Activated naive CD8-positive, alpha-beta T cell treated with anti-CD3 and anti-CD28 coated beads, Interleukin-2, amount 10 ng/mL, durations not matched to agents 7 days and 5 days (primary cell): ENCODE measurements at regions not wholly inside any gene's neighbourhood (a gene's known extent, or its start where the extent isn't known, plus 50 kb on each side); places are given as distances from the start of the nearest gene placed in this dataset.

Experiments
- ATAC-seq: fragments of 150-1000 bp; cut with Tn5 transposase; one replicate; pipeline ENCODE4 v1.10.0; 2021; ENCODE audit warnings: low read depth, moderate library complexity
- POLR2A ChIA-PET: fragments of 350-600 bp; sonication (Branson Sonifier 250); formaldehyde crosslinking; loops from one replicate; lab custom pipeline; 2021; ENCODE audit warnings: antibody characterized with exemption; lab: Charles Lee
- DNase-seq: peaks from one replicate; pipeline ENCODE4 v3.0.0; 2021
- H3K27ac Mint-ChIP-seq: one replicate; pipeline ENCODE4 v1.8.0; 2022; ENCODE audit warnings: mild to moderate bottlenecking, mixed read lengths
- H3K27me3 Mint-ChIP-seq: one replicate; pipeline ENCODE4 v1.8.0; 2022; ENCODE audit warnings: mild to moderate bottlenecking, moderate library complexity, mixed read lengths
- H3K36me3 Mint-ChIP-seq: one replicate; pipeline ENCODE4 v1.8.0; 2021; ENCODE audit warnings: mild to moderate bottlenecking, mixed read lengths
- H3K4me1 Mint-ChIP-seq: one replicate; pipeline ENCODE4 v1.8.0; 2021; ENCODE audit warnings: mixed read lengths
- H3K4me3 Mint-ChIP-seq: one replicate; pipeline ENCODE4 v1.8.0; 2022; ENCODE audit warnings: mild to moderate bottlenecking, moderate library complexity, mixed read lengths
- H3K9me3 Mint-ChIP-seq: one replicate; pipeline ENCODE4 v1.8.0; 2021; ENCODE audit warnings: mixed read lengths

DNA sequence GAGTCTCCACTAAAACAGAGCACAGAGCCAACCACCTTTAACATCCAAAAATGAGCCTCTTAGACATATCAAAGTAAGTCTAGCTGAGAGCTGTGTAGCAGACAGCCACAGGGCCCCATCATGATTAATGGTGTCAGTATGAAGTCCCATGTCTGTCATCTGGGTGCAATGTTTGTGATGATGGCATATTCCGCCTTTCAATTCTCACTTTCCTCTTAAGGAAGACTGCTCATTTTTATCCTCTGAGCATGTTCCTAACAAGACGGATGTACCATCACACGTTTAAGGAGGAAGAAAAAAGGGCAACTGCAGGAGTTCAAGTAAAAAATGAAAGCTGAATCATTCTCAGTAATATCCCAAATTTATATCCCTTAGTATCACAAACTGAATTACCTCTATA lies 85.8 kb upstream of the KCNMB2 start:
- Mint-ChIP-seq H3K27me3 (no peaks in the 10 kb centered on the region), H3K36me3 (no peaks in the 10 kb centered on the region), H3K4me3 (no peak overlapping the region), H3K4me1 (no peaks in the 10 kb centered on the region), H3K9me3 (no peaks in the 10 kb centered on the region), H3K27ac (no peak overlapping the region)
- no peak for ATAC-seq
- POLR2A ChIA-PET: no interaction called here
- no peak for DNase-seq

DNA sequence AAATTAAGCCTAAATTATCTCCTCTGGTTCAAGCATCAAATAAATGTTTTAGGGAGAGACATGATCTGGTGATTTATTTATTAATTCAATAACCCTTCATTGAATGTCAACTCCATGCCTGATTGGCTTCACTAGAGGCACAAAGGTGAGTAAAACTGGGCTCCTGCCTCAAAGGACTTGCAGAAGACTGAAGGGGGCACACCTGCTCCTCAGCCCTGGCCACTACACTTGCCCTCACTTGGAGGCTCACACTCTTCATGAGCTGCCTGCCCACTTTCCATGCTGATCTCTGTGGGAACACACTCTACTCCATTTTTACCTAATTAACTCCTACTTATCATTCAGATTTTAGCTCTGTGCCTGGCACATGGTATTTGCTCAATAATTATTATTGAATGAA lies 84.4 kb upstream of the KCNMB2 start:
- POLR2A ChIA-PET: no interaction called here
- Mint-ChIP-seq H3K27me3 (peaks cover 3% of the 10 kb centered on the region), H3K36me3 (no peaks in the 10 kb centered on the region), H3K9me3 (no peaks in the 10 kb centered on the region), H3K27ac (no peak overlapping the region), H3K4me1 (no peaks in the 10 kb centered on the region), H3K4me3 (no peak overlapping the region)
- DNase-seq: no peak
- no peak for ATAC-seq

GRCh38 chr3:178454726-178455125 lies 81.5 kb upstream of the KCNMB2 start:
- peaks cover 5% of the 10 kb centered on the region for H3K27me3 Mint-ChIP-seq
- ATAC-seq: no peak
- no peaks in the 10 kb centered on the region for H3K9me3 Mint-ChIP-seq
- no peak for DNase-seq
- H3K27ac Mint-ChIP-seq: no peak overlapping the region
- H3K4me1 Mint-ChIP-seq: no peaks in the 10 kb centered on the region
- POLR2A ChIA-PET: no interaction called here
- H3K4me3 Mint-ChIP-seq: no peak overlapping the region
- H3K36me3 Mint-ChIP-seq: no peaks in the 10 kb centered on the region

- no peaks in the 10 kb centered on the region for H3K9me3 Mint-ChIP-seq
- H3K4me1 Mint-ChIP-seq: no peaks in the 10 kb centered on the region
- ATAC-seq: no peak
- DNase-seq: no peak
- H3K27me3 Mint-ChIP-seq: peaks cover 5% of the 10 kb centered on the region
- no peaks in the 10 kb centered on the region for H3K36me3 Mint-ChIP-seq
- no peak overlapping the region for H3K27ac Mint-ChIP-seq
- POLR2A ChIA-PET: no interaction called here
- no peak overlapping the region for H3K4me3 Mint-ChIP-seq
Observed at GRCh38 chr3:178455226-178455625, 81.0 kb upstream of the KCNMB2 start.

DNA sequence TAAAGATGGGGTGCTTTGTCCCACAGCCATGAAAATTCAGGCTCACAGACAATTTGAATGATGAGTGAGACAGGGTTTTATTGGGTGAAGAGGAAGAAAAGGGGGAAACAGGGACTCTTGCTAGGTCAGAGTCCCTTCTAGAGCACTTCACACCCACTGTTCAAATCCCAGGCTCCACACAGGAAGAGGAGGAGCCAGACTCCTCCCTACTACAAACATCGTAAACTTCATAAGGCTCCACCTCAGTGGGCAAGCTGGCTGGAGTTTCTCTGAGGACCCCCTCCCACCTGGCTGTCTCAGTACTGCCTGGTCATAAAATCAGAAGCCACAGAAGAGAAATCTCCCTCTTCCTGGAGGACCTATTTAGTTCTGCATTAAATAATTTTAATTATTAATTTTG lies 80.3 kb upstream of the KCNMB2 start:
- Mint-ChIP-seq H3K9me3 (no peaks in the 10 kb centered on the region), H3K4me3 (no peak overlapping the region), H3K27me3 (peaks cover 5% of the 10 kb centered on the region), H3K36me3 (no peaks in the 10 kb centered on the region), H3K4me1 (no peaks in the 10 kb centered on the region), H3K27ac (no peak overlapping the region)
- ATAC-seq (no peak), DNase-seq (no peak)
- POLR2A ChIA-PET: no interaction called here

DNA sequence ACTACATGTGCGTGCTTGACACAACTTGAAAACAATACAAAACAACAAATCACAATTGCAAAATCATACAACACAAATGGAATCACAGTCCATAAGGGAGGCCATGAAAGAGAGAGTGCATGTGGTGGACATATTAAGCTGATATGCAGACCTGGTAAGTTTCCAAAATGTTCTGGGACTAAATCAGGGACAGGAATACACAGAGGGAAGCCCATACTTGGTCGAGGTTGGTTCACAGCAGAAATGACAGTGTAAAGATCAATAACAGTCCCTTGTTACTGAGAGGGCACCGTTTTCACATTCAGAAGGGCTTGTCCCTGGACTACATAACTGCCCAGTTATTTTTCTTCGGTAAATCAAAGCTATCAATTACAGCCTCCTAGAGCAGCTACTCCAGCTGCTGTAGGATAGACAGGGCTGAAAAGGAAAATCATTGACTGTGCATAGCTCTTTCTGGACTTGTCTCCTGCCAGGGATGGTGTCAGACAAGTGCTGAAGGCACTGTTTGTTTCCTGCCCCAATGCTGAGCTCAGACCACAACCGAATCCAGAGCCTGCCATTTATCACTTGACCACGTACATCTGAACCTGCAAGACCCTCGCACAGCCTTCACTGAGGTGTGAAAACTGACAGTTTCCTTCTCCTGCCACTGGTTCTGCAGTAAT lies 79.5 kb upstream of the KCNMB2 start:
- H3K27me3 Mint-ChIP-seq: peaks cover 5% of the 10 kb centered on the region
- H3K27ac Mint-ChIP-seq: no peak overlapping the region
- H3K4me1 Mint-ChIP-seq: no peaks in the 10 kb centered on the region
- DNase-seq (no peak), ATAC-seq (no peak)
- POLR2A ChIA-PET: no interaction called here
- no peaks in the 10 kb centered on the region for H3K36me3 Mint-ChIP-seq
- no peak overlapping the region for H3K4me3 Mint-ChIP-seq
- H3K9me3 Mint-ChIP-seq: no peaks in the 10 kb centered on the region

- H3K4me3 Mint-ChIP-seq: no peak overlapping the region
- no peaks in the 10 kb centered on the region for H3K36me3 Mint-ChIP-seq
- peaks cover 5% of the 10 kb centered on the region for H3K27me3 Mint-ChIP-seq
- ATAC-seq (no peak), DNase-seq (no peak)
- POLR2A ChIA-PET: no interaction called here
- H3K9me3 Mint-ChIP-seq: no peaks in the 10 kb centered on the region
- no peak overlapping the region for H3K27ac Mint-ChIP-seq
- no peaks in the 10 kb centered on the region for H3K4me1 Mint-ChIP-seq
Observed at GRCh38 chr3:178457511-178457910, 78.7 kb upstream of the KCNMB2 start.

- POLR2A ChIA-PET: no interaction called here
- Mint-ChIP-seq H3K27me3 (peaks cover 5% of the 10 kb centered on the region), H3K4me1 (no peaks in the 10 kb centered on the region), H3K9me3 (no peaks in the 10 kb centered on the region), H3K27ac (no peak overlapping the region), H3K4me3 (no peak overlapping the region), H3K36me3 (no peaks in the 10 kb centered on the region)
- ATAC-seq (no peak), DNase-seq (no peak)
Observed at GRCh38 chr3:178458313-178459037, 77.8 kb upstream of the KCNMB2 start.

GRCh38 chr3:178459038-178459410 lies 77.2 kb upstream of the KCNMB2 start:
- no peak for DNase-seq
- Mint-ChIP-seq H3K36me3 (no peaks in the 10 kb centered on the region), H3K4me1 (no peaks in the 10 kb centered on the region), H3K4me3 (no peak overlapping the region), H3K27me3 (peaks cover 5% of the 10 kb centered on the region), H3K27ac (no peak overlapping the region), H3K9me3 (no peaks in the 10 kb centered on the region)
- ATAC-seq: no peak
- POLR2A ChIA-PET: no interaction called here

- H3K4me3 Mint-ChIP-seq: no peak overlapping the region
- H3K9me3 Mint-ChIP-seq: no peaks in the 10 kb centered on the region
- DNase-seq: no peak
- no peaks in the 10 kb centered on the region for H3K4me1 Mint-ChIP-seq
- H3K36me3 Mint-ChIP-seq: no peaks in the 10 kb centered on the region
- POLR2A ChIA-PET: no interaction called here
- no peak overlapping the region for H3K27ac Mint-ChIP-seq
- ATAC-seq: no peak
- peaks cover 3% of the 10 kb centered on the region for H3K27me3 Mint-ChIP-seq
Observed at GRCh38 chr3:178465260-178466180, 70.7 kb upstream of the KCNMB2 start.

GRCh38 chr3:178472941-178473340 lies 63.3 kb upstream of the KCNMB2 start:
- ATAC-seq (no peak), DNase-seq (no peak)
- H3K36me3 Mint-ChIP-seq: no peaks in the 10 kb centered on the region
- H3K27me3 Mint-ChIP-seq: no peaks in the 10 kb centered on the region
- H3K4me1 Mint-ChIP-seq: no peaks in the 10 kb centered on the region
- no peak overlapping the region for H3K27ac Mint-ChIP-seq
- POLR2A ChIA-PET: no interaction called here
- H3K9me3 Mint-ChIP-seq: no peaks in the 10 kb centered on the region
- H3K4me3 Mint-ChIP-seq: no peak overlapping the region

- H3K4me1 Mint-ChIP-seq: no peaks in the 10 kb centered on the region
- no peaks in the 10 kb centered on the region for H3K9me3 Mint-ChIP-seq
- DNase-seq: no peak
- H3K27ac Mint-ChIP-seq: no peak overlapping the region
- no peak overlapping the region for H3K4me3 Mint-ChIP-seq
- POLR2A ChIA-PET: no interaction called here
- no peak for ATAC-seq
- no peaks in the 10 kb centered on the region for H3K36me3 Mint-ChIP-seq
- no peaks in the 10 kb centered on the region for H3K27me3 Mint-ChIP-seq
Observed at GRCh38 chr3:178474526-178474925, 61.7 kb upstream of the KCNMB2 start.

DNA sequence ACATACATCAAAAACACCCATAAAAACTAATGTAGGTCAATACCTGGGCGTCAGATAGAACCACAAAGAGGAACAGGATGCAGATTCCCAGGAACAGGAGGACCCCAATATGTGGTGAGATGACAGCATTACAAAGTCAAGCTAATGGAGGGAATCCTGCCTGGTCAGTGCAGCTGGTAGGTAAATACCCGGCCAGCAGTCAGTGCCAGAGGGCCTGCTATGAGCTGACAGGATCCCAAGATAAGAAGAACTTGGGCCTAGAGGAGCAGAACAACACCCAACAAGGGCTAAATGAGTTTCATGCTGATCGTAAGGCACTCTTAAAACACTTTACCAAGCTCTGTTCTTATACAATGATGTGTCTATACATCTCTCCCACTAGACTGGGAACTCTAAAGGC lies 61.2 kb upstream of the KCNMB2 start:
- ATAC-seq (no peak), DNase-seq (no peak)
- H3K27me3 Mint-ChIP-seq: no peaks in the 10 kb centered on the region
- H3K9me3 Mint-ChIP-seq: no peaks in the 10 kb centered on the region
- H3K27ac Mint-ChIP-seq: no peak overlapping the region
- H3K36me3 Mint-ChIP-seq: no peaks in the 10 kb centered on the region
- H3K4me3 Mint-ChIP-seq: no peak overlapping the region
- POLR2A ChIA-PET: no interaction called here
- no peaks in the 10 kb centered on the region for H3K4me1 Mint-ChIP-seq

- Mint-ChIP-seq H3K4me3 (no peak overlapping the region), H3K4me1 (no peaks in the 10 kb centered on the region), H3K36me3 (no peaks in the 10 kb centered on the region), H3K27ac (no peak overlapping the region), H3K27me3 (no peaks in the 10 kb centered on the region), H3K9me3 (no peaks in the 10 kb centered on the region)
- POLR2A ChIA-PET: no interaction called here
- ATAC-seq (no peak), DNase-seq (no peak)
Observed at GRCh38 chr3:178476886-178477285, 59.4 kb upstream of the KCNMB2 start.
